C4-2B (cell line): ENCODE measurements at regions not wholly inside any gene's neighbourhood (a gene's known extent, or its start where the extent isn't known, plus 50 kb on each side); places are given as distances from the start of the nearest gene placed in this dataset.

ENCODE experiments used
- H3K27ac ChIP-seq: fragments of 450-650 bp; 2 replicates; pipeline ENCODE4 v1.5.1; 2017
- ZFX ChIP-seq: fragments of 450-650 bp; IDR thresholded peaks from 2 replicates; pipeline ENCODE4 v1.6.1; 2017
- TF ChIP-seq, protein P1 (sequence below): fragments of 450-650 bp; conservative IDR thresholded peaks from 2 replicates; pipeline ENCODE4 v1.5.1; 2017; ENCODE audit warnings: mild to moderate bottlenecking

GRCh38 chr2:138447889-138448570, 53.5 kb upstream of the SPOPL start:
- H3K27ac ChIP-seq, result no peak overlapping the region
- TF ChIP-seq, protein P1, sequence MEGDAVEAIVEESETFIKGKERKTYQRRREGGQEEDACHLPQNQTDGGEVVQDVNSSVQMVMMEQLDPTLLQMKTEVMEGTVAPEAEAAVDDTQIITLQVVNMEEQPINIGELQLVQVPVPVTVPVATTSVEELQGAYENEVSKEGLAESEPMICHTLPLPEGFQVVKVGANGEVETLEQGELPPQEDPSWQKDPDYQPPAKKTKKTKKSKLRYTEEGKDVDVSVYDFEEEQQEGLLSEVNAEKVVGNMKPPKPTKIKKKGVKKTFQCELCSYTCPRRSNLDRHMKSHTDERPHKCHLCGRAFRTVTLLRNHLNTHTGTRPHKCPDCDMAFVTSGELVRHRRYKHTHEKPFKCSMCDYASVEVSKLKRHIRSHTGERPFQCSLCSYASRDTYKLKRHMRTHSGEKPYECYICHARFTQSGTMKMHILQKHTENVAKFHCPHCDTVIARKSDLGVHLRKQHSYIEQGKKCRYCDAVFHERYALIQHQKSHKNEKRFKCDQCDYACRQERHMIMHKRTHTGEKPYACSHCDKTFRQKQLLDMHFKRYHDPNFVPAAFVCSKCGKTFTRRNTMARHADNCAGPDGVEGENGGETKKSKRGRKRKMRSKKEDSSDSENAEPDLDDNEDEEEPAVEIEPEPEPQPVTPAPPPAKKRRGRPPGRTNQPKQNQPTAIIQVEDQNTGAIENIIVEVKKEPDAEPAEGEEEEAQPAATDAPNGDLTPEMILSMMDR, result no peak
- no peak for TF ChIP-seq ZFX
